Mesenchymal stem cell (in vitro differentiated cells and primary cell): ENCODE measurements at regions not wholly inside any gene's neighbourhood (a gene's known extent, or its start where the extent isn't known, plus 50 kb on each side); places are given as distances from the start of the nearest gene placed in this dataset.

Experiments
- DNase-seq: peaks from one replicate; pipeline ENCODE4 v3.0.0-alpha.2; 2013
- H2AFZ ChIP-seq: one replicate; pipeline ENCODE4 v1.6.1; 2013; ENCODE audit warnings: low read depth, mild to moderate bottlenecking, control low read depth, inconsistent platforms, low read length, moderate library complexity
- H2AK5ac ChIP-seq: 2 replicates; pipeline ENCODE4 v1.6.1; 2013; ENCODE audit warnings: low read length, moderate library complexity, mild to moderate bottlenecking, inconsistent platforms; ENCODE audit not compliant: severe bottlenecking
- H2BK120ac ChIP-seq: one replicate; pipeline ENCODE4 v1.6.1; 2013; ENCODE audit warnings: low read depth, mild to moderate bottlenecking, inconsistent platforms, low read length, moderate library complexity
- H2BK12ac ChIP-seq, 2 experiments: one replicate each; pipeline ENCODE4 v1.6.1; 2013; ENCODE audit warnings: inconsistent platforms in 2 of 2, low read length in 2 of 2, mild to moderate bottlenecking in 2 of 2, moderate library complexity in 2 of 2, control low read depth in 1 of 2
- H2BK15ac ChIP-seq: one replicate; pipeline ENCODE4 v1.6.1; 2013; ENCODE audit warnings: mild to moderate bottlenecking, low read depth, inconsistent platforms; ENCODE audit not compliant: poor library complexity, severe bottlenecking
- H2BK5ac ChIP-seq: 2 replicates; pipeline ENCODE4 v1.6.1; 2013; ENCODE audit warnings: low read depth, mild to moderate bottlenecking, low read length, control low read depth, inconsistent platforms; ENCODE audit not compliant: poor library complexity, severe bottlenecking
- H3K14ac ChIP-seq, 2 experiments: one replicate each; pipeline ENCODE4 v1.6.1; 2013; ENCODE audit warnings: inconsistent platforms in 2 of 2, low read length in 2 of 2, control low read depth in 1 of 2, mild to moderate bottlenecking in 1 of 2, moderate library complexity in 1 of 2
- H3K18ac ChIP-seq, 2 experiments: one replicate each; pipeline ENCODE4 v1.6.1; 2013; ENCODE audit warnings: inconsistent platforms in 2 of 2, low read length in 2 of 2, control low read depth in 1 of 2, low read depth in 1 of 2, mild to moderate bottlenecking in 1 of 2
- H3K23ac ChIP-seq, 2 experiments: one replicate each; pipeline ENCODE4 v1.6.1; 2013; ENCODE audit warnings: inconsistent platforms in 2 of 2, low read length in 2 of 2, mild to moderate bottlenecking in 2 of 2, moderate library complexity in 2 of 2, control low read depth in 1 of 2
- H3K27ac ChIP-seq: 2 replicates; pipeline ENCODE4 v1.5.1; 2013; ENCODE audit warnings: mild to moderate bottlenecking, moderate library complexity, low read length, control low read depth, inconsistent platforms; ENCODE audit not compliant: poor library complexity, severe bottlenecking
- H3K27me3 ChIP-seq, 2 experiments: 2 replicates each; pipeline versions ENCODE4 v1.6.1 to v1.7.0; 2013; ENCODE audit warnings: low read length in 2 of 2, mild to moderate bottlenecking in 2 of 2, moderate library complexity in 2 of 2, control low read depth in 1 of 2, inconsistent platforms in 1 of 2; ENCODE audit not compliant: control insufficient read depth in 1 of 2, insufficient read depth in 1 of 2
- H3K36me3 ChIP-seq, 2 experiments: 2 replicates each; pipeline versions ENCODE4 v1.6.1 to v1.7.0; 2013; ENCODE audit warnings: low read length in 2 of 2, control low read depth in 1 of 2, inconsistent platforms in 1 of 2, low read depth in 1 of 2, mild to moderate bottlenecking in 1 of 2; ENCODE audit not compliant: insufficient read depth in 2 of 2, control insufficient read depth in 1 of 2
- H3K4ac ChIP-seq, 2 experiments: one replicate each; pipeline ENCODE4 v1.6.1; 2013; ENCODE audit warnings: inconsistent platforms in 2 of 2, low read length in 2 of 2, mild to moderate bottlenecking in 2 of 2, moderate library complexity in 2 of 2, control low read depth in 1 of 2, low read depth in 1 of 2
- H3K4me1 ChIP-seq: 2 replicates; pipeline ENCODE4 v1.6.1; 2013; ENCODE audit warnings: low read depth, low read length, control low read depth; ENCODE audit not compliant: control insufficient read depth, insufficient read depth
- H3K4me2 ChIP-seq: 2 replicates; pipeline ENCODE4 v1.6.1; 2013; ENCODE audit warnings: low read length, mild to moderate bottlenecking, inconsistent platforms; ENCODE audit not compliant: poor library complexity, severe bottlenecking
- H3K4me3 ChIP-seq, 2 experiments: 2 replicates each; pipeline versions ENCODE4 v1.5.1 to v1.7.0; 2013; ENCODE audit warnings: low read length in 2 of 2, mild to moderate bottlenecking in 2 of 2, control low read depth in 1 of 2, low read depth in 1 of 2; ENCODE audit not compliant: insufficient read depth in 1 of 2
- H3K79me1 ChIP-seq: replicated peaks from 2 replicates; pipeline ENCODE4 v1.6.1; 2013; ENCODE audit warnings: mild to moderate bottlenecking, control low read depth, low read length, inconsistent platforms; ENCODE audit not compliant: poor library complexity, severe bottlenecking
- H3K9ac ChIP-seq: 2 replicates; pipeline ENCODE4 v1.7.0; 2013; ENCODE audit warnings: mild to moderate bottlenecking, low read length, moderate library complexity
- H3K9me3 ChIP-seq: 2 replicates; pipeline ENCODE4 v1.7.0; 2013; ENCODE audit warnings: mild to moderate bottlenecking, low read length; ENCODE audit not compliant: control insufficient read depth
- H4K8ac ChIP-seq: one replicate; pipeline ENCODE4 v1.6.1; 2013; ENCODE audit warnings: inconsistent platforms, mild to moderate bottlenecking, low read length, moderate library complexity
- H4K91ac ChIP-seq: one replicate; pipeline ENCODE4 v1.6.1; 2013; ENCODE audit warnings: mild to moderate bottlenecking, low read length, inconsistent platforms
- WGBS: methylation state at CpG from one replicate; pipeline ENCODE4 v1.1.7; 2013; ENCODE audit warnings: mixed read lengths; 5-methylcytosine and 5-hydroxymethylcytosine counted together

- Histone ChIP-seq H4K8ac (no peak overlapping the region), H2BK15ac (no peak overlapping the region), H3K9me3 (no peaks in the 10 kb centered on the region), H4K91ac (no peak overlapping the region), H2BK120ac (no peak overlapping the region), H3K14ac (no peak overlapping the region), H3K27ac (no peak overlapping the region), H3K36me3 (no peaks in the 10 kb centered on the region), H3K18ac (no peak overlapping the region), H3K9ac (peak overlapping the region; percentile 45), H3K4ac (no peak overlapping the region), H3K4me1 (no peaks in the 10 kb centered on the region), H2BK12ac (no peak overlapping the region), H2AFZ (no peak overlapping the region), H3K4me2 (no peak overlapping the region), H2AK5ac (no peak overlapping the region), H3K27me3 (no peaks in the 10 kb centered on the region), H3K23ac (no peak overlapping the region), H3K79me1 (no peaks in the 10 kb centered on the region), H3K4me3 (no peak overlapping the region), H2BK5ac (no peak overlapping the region)
- DNase-seq = no peak
- 91% methylated on average over 3 of the region's 3 CpGs for WGBS
Observed at GRCh38 chr6:9121549-9121948, 686.2 kb upstream of the SLC35B3 start.

- Histone ChIP-seq H2BK5ac (no peak overlapping the region), H2AFZ (peak overlapping the region; percentile 34), H3K18ac (no peak overlapping the region), H2AK5ac (no peak overlapping the region), H2BK12ac (no peak overlapping the region), H3K4ac (no peak overlapping the region), H3K36me3 (no peaks in the 10 kb centered on the region), H3K4me1 (no peaks in the 10 kb centered on the region), H3K23ac (no peak overlapping the region), H4K91ac (no peak overlapping the region), H3K4me3 (peak overlapping the region in 1 of 2 experiments; percentile 53), H3K9ac (peak overlapping the region; percentile 57), H3K14ac (no peak overlapping the region), H2BK15ac (no peak overlapping the region), H4K8ac (no peak overlapping the region), H3K9me3 (no peaks in the 10 kb centered on the region), H3K27ac (no peak overlapping the region), H3K27me3 (no peaks in the 10 kb centered on the region), H3K4me2 (no peak overlapping the region), H2BK120ac (no peak overlapping the region), H3K79me1 (no peaks in the 10 kb centered on the region)
- WGBS = 51% methylated on average over 4 of the region's 6 CpGs
- peak; percentile 31 for DNase-seq
Observed at GRCh38 chr6:9116026-9116425, 680.7 kb upstream of the SLC35B3 start.

- 66% methylated on average over 3 of the region's 3 CpGs for WGBS
- Histone ChIP-seq H4K91ac (no peak overlapping the region), H3K23ac (no peak overlapping the region), H3K14ac (no peak overlapping the region), H2AK5ac (no peak overlapping the region), H3K4me1 (no peaks in the 10 kb centered on the region), H3K4me3 (no peak overlapping the region), H3K27me3 (no peaks in the 10 kb centered on the region), H2BK5ac (no peak overlapping the region), H2AFZ (no peak overlapping the region), H2BK120ac (no peak overlapping the region), H3K18ac (no peak overlapping the region), H2BK12ac (no peak overlapping the region), H4K8ac (no peak overlapping the region), H3K36me3 (no peaks in the 10 kb centered on the region), H3K4ac (no peak overlapping the region), H2BK15ac (no peak overlapping the region), H3K4me2 (no peak overlapping the region), H3K9ac (no peak overlapping the region), H3K9me3 (no peaks in the 10 kb centered on the region), H3K27ac (no peak overlapping the region), H3K79me1 (no peaks in the 10 kb centered on the region)
- DNase-seq = no peak
Observed at GRCh38 chr6:9112544-9112943, 677.2 kb upstream of the SLC35B3 start.

- Histone ChIP-seq H3K14ac (no peak overlapping the region), H2AFZ (peak overlapping the region; percentile 14), H4K8ac (no peak overlapping the region), H3K4me1 (no peaks in the 10 kb centered on the region), H3K18ac (no peak overlapping the region), H2BK120ac (no peak overlapping the region), H3K9me3 (no peaks in the 10 kb centered on the region), H2BK5ac (no peak overlapping the region), H3K23ac (no peak overlapping the region), H3K4me3 (no peak overlapping the region), H2AK5ac (no peak overlapping the region), H2BK15ac (no peak overlapping the region), H3K4me2 (no peak overlapping the region), H3K9ac (no peak overlapping the region), H3K36me3 (no peaks in the 10 kb centered on the region), H3K4ac (no peak overlapping the region), H2BK12ac (no peak overlapping the region), H3K79me1 (no peaks in the 10 kb centered on the region), H3K27me3 (no peaks in the 10 kb centered on the region), H3K27ac (no peak overlapping the region), H4K91ac (no peak overlapping the region)
- no peak for DNase-seq
- WGBS = 58% methylated on average over 2 of the region's 2 CpGs
Observed at GRCh38 chr6:9103876-9104521, 668.7 kb upstream of the SLC35B3 start.
